IMR-90 (cell line): ENCODE measurements at regions not wholly inside any gene's neighbourhood (a gene's known extent, or its start where the extent isn't known, plus 50 kb on each side); places are given as distances from the start of the nearest gene placed in this dataset.

ENCODE experiments used
- ATAC-seq: fragments of 200-7000 bp; cut with Tn5 transposase; 2 replicates; pipeline ENCODE4 v1.9.1; 2020; ENCODE audit warnings: low read depth, mild to moderate bottlenecking, moderate library complexity
- BruUV-seq: library from RNA; stranded (reverse); fragments of 400-500 nt; replicated peaks from 2 replicates; lab custom pipeline; 2021; lab: Mats Ljungman, UMichigan
- CTCF ChIA-PET: fragments of 300-600 bp; formaldehyde crosslinking; extraction: SDS; loops from one replicate; lab custom pipeline; 2021; ENCODE audit warnings: antibody characterized with exemption; lab: Yijun Ruan, JAX
- POLR2A ChIA-PET: fragments of 300-600 bp; sonication (Branson Sonifier 250); formaldehyde crosslinking; loops from one replicate; lab custom pipeline; 2022; ENCODE audit warnings: antibody characterized with exemption; ENCODE audit not compliant: unreplicated experiment; lab: Charles Lee
- DNase-seq: peaks from one replicate; pipeline ENCODE4 v3.0.0; 2013
- H2AFZ ChIP-seq: replicated peaks from 2 replicates; pipeline ENCODE3; 2013; ENCODE audit warnings: low read length, mild to moderate bottlenecking; ENCODE audit not compliant: poor library complexity
- H2AK5ac ChIP-seq: 2 replicates; pipeline ENCODE4 v1.6.1; 2013; ENCODE audit warnings: low read depth, low read length, inconsistent platforms
- H2AK9ac ChIP-seq: replicated peaks from 2 replicates; pipeline ENCODE3; 2013; ENCODE audit warnings: mild to moderate bottlenecking, low read depth, low read length, moderate library complexity; ENCODE audit not compliant: poor library complexity
- H2BK120ac ChIP-seq: 2 replicates; pipeline ENCODE4 v1.6.1; 2013; ENCODE audit warnings: low read depth, low read length, inconsistent platforms
- H2BK15ac ChIP-seq: 3 replicates; pipeline ENCODE4 v1.6.1; 2013; ENCODE audit warnings: low read depth, low read length, inconsistent platforms
- H2BK20ac ChIP-seq: 2 replicates; pipeline ENCODE4 v1.6.1; 2013; ENCODE audit warnings: low read depth, mild to moderate bottlenecking, inconsistent platforms, low read length, moderate library complexity
- H2BK5ac ChIP-seq: 2 replicates; pipeline ENCODE4 v1.6.1; 2013; ENCODE audit warnings: mild to moderate bottlenecking, low read depth, low read length, inconsistent platforms; ENCODE audit not compliant: poor library complexity, severe bottlenecking
- H3K14ac ChIP-seq: replicated peaks from 2 replicates; pipeline ENCODE4 v1.6.1; 2013; ENCODE audit warnings: low read depth, low read length, inconsistent platforms
- H3K18ac ChIP-seq: 2 replicates; pipeline ENCODE4 v1.6.1; 2013; ENCODE audit warnings: low read depth, low read length, control low read depth
- H3K23ac ChIP-seq: 2 replicates; pipeline ENCODE4 v1.6.1; 2013; ENCODE audit warnings: low read depth, low read length, inconsistent platforms
- H3K27ac ChIP-seq: 2 replicates; pipeline ENCODE4 v1.5.1; 2013; ENCODE audit warnings: mild to moderate bottlenecking, control low read depth, low read length; ENCODE audit not compliant: insufficient read depth
- H3K27me3 ChIP-seq: 2 replicates; pipeline ENCODE4 v1.6.1; 2013; ENCODE audit warnings: low read length; ENCODE audit not compliant: control insufficient read depth, insufficient read depth
- H3K36me3 ChIP-seq: 2 replicates; pipeline ENCODE4 v1.6.1; 2013; ENCODE audit warnings: low read length, mixed read lengths; ENCODE audit not compliant: control insufficient read depth, insufficient read depth
- H3K4ac ChIP-seq: 2 replicates; pipeline ENCODE4 v1.6.1; 2013; ENCODE audit warnings: low read depth, low read length, inconsistent platforms
- H3K4me1 ChIP-seq: 2 replicates; pipeline ENCODE4 v1.6.1; 2013; ENCODE audit warnings: low read length, mixed read lengths; ENCODE audit not compliant: control insufficient read depth, insufficient read depth
- H3K4me2 ChIP-seq: 2 replicates; pipeline ENCODE4 v1.6.1; 2013; ENCODE audit warnings: low read depth, mild to moderate bottlenecking, control low read depth, low read length, moderate library complexity
- H3K4me3 ChIP-seq: 2 replicates; pipeline ENCODE4 v1.5.1; 2013; ENCODE audit warnings: low read depth, mild to moderate bottlenecking, control low read depth, low read length, moderate library complexity; ENCODE audit not compliant: insufficient read depth
- H3K56ac ChIP-seq: 2 replicates; pipeline ENCODE4 v1.6.1; 2013; ENCODE audit warnings: low read length, inconsistent platforms; ENCODE audit not compliant: insufficient read depth; ENCODE audit errors: extremely low read depth
- H3K79me1 ChIP-seq, 2 experiments: 2 replicates each; pipeline ENCODE4 v1.6.1; 2013; ENCODE audit warnings: low read length in 2 of 2, inconsistent platforms in 1 of 2, low read depth in 1 of 2
- H3K9ac ChIP-seq: 2 replicates; pipeline ENCODE4 v1.6.1; 2013; ENCODE audit warnings: low read depth, low read length, control low read depth
- H3K9me1 ChIP-seq: 2 replicates; pipeline ENCODE4 v1.6.1; 2013; ENCODE audit warnings: low read length, inconsistent platforms; ENCODE audit not compliant: insufficient read depth
- H3K9me3 ChIP-seq: 2 replicates; pipeline ENCODE4 v1.6.1; 2013; ENCODE audit warnings: low read length; ENCODE audit not compliant: control insufficient read depth, insufficient read depth
- H4K20me1 ChIP-seq: 2 replicates; pipeline ENCODE4 v1.6.1; 2013; ENCODE audit warnings: low read length, inconsistent platforms; ENCODE audit not compliant: insufficient read depth
- H4K5ac ChIP-seq: 2 replicates; pipeline ENCODE4 v1.6.1; 2013; ENCODE audit warnings: mild to moderate bottlenecking, low read depth, low read length, control low read depth
- H4K8ac ChIP-seq, 2 experiments: 2 replicates each; pipeline ENCODE4 v1.6.1; 2013; ENCODE audit warnings: low read depth in 2 of 2, low read length in 2 of 2, control low read depth in 1 of 2, inconsistent platforms in 1 of 2
- H4K91ac ChIP-seq: 2 replicates; pipeline ENCODE4 v1.6.1; 2013; ENCODE audit warnings: low read depth, low read length, inconsistent platforms; ENCODE audit not compliant: insufficient read depth
- BHLHE40 ChIP-seq: fragments of 150-350 bp; IDR thresholded peaks from 2 replicates; pipeline ENCODE4 v1.6.1; 2016; ENCODE audit warnings: mild to moderate bottlenecking, low read depth, low read length
- CEBPB ChIP-seq: IDR thresholded peaks from 2 replicates; pipeline ENCODE4 v1.6.1; 2012; ENCODE audit warnings: low read depth, low read length, improper control_type of control experiment
- CHD1 ChIP-seq: IDR thresholded peaks from 2 replicates; pipeline ENCODE4 v1.6.1; 2012; ENCODE audit warnings: low read depth, low read length, improper control_type of control experiment
- CTCF ChIP-seq: conservative IDR thresholded peaks from 2 replicates; pipeline ENCODE4 v1.5.1; 2012; ENCODE audit warnings: mild to moderate bottlenecking, low read depth, low read length, improper control_type of control experiment
- ELK1 ChIP-seq: fragments of 150-350 bp; IDR thresholded peaks from 2 replicates; pipeline ENCODE4 v1.6.1; 2016; ENCODE audit warnings: low read depth, mild to moderate bottlenecking, low read length, moderate library complexity, borderline replicate concordance
- FOS ChIP-seq: fragments of 150-350 bp; IDR thresholded peaks from 2 replicates; pipeline ENCODE4 v1.6.1; 2016; ENCODE audit warnings: low read depth, low read length
- MAFK ChIP-seq: IDR thresholded peaks from 2 replicates; pipeline ENCODE4 v1.6.1; 2012; ENCODE audit warnings: low read depth, low read length, improper control_type of control experiment
- MAZ ChIP-seq: IDR thresholded peaks from 2 replicates; pipeline ENCODE4 v1.6.1; 2012; ENCODE audit warnings: low read depth, mild to moderate bottlenecking, low read length, improper control_type of control experiment, moderate library complexity, borderline replicate concordance
- MXI1 ChIP-seq: IDR thresholded peaks from 2 replicates; pipeline ENCODE4 v1.6.1; 2012; ENCODE audit warnings: low read depth, mild to moderate bottlenecking, low read length, moderate library complexity, borderline replicate concordance
- NFE2L2 ChIP-seq: fragments of 150-350 bp; IDR thresholded peaks from 2 replicates; pipeline ENCODE4 v1.6.1; 2016; ENCODE audit warnings: low read depth, mild to moderate bottlenecking, low read length
- POLR2A ChIP-seq: IDR thresholded peaks from 2 replicates; pipeline ENCODE4 v1.6.1; 2012; ENCODE audit warnings: mild to moderate bottlenecking, low read depth, low read length
- RAD21 ChIP-seq: IDR thresholded peaks from 2 replicates; pipeline ENCODE4 v1.6.1; 2012; ENCODE audit warnings: low read length, improper control_type of control experiment
- RCOR1 ChIP-seq: IDR thresholded peaks from 2 replicates; pipeline ENCODE4 v1.6.1; 2012; ENCODE audit warnings: mild to moderate bottlenecking, low read length, improper control_type of control experiment; ENCODE audit not compliant: insufficient replicate concordance
- RFX5 ChIP-seq: IDR thresholded peaks from 2 replicates; pipeline ENCODE4 v1.8.0; 2012; ENCODE audit warnings: low read depth, mild to moderate bottlenecking, low read length, moderate library complexity
- SMC3 ChIP-seq: fragments of 150-350 bp; IDR thresholded peaks from 2 replicates; pipeline ENCODE4 v1.6.1; 2016; ENCODE audit warnings: low read depth, mild to moderate bottlenecking, antibody characterized with exemption, low read length, moderate library complexity
- USF2 ChIP-seq: fragments of 150-350 bp; IDR thresholded peaks from 2 replicates; pipeline ENCODE4 v1.6.1; 2017; ENCODE audit warnings: mild to moderate bottlenecking, antibody characterized with exemption, low read length, low read depth
- WGBS, 2 experiments: methylation state at CpG; one replicate each; pipeline versions ENCODE4 v1.1.5 to v1.1.7; 2013; ENCODE audit warnings: missing lambda C conversion rate in 2 of 2; ENCODE audit not compliant: insufficient read length in 1 of 2; ENCODE audit errors: extremely low coverage in 2 of 2; 5-methylcytosine and 5-hydroxymethylcytosine counted together
- dilution Hi-C: fragments of 300-500 bp; cut with HindIII; formaldehyde crosslinking; loops from one replicate; pipeline ENCODE4 v1.14.3; 2018; ENCODE audit warnings: low sequenced_read_pairs; ENCODE audit not compliant: unreplicated experiment
- in situ Hi-C: fragments of 300-500 bp; cut with MboI; formaldehyde crosslinking; loops from 3 replicates; pipeline ENCODE4 v1.14.3; 2019; ENCODE audit warnings: low sequenced_read_pairs, inconsistent platforms, mixed read lengths
- intact Hi-C: fragments of 100-400 bp; cut with micrococcal nuclease; formaldehyde crosslinking; loops from 2 replicates; pipeline ENCODE4 v1.10.0; 2022

DNA sequence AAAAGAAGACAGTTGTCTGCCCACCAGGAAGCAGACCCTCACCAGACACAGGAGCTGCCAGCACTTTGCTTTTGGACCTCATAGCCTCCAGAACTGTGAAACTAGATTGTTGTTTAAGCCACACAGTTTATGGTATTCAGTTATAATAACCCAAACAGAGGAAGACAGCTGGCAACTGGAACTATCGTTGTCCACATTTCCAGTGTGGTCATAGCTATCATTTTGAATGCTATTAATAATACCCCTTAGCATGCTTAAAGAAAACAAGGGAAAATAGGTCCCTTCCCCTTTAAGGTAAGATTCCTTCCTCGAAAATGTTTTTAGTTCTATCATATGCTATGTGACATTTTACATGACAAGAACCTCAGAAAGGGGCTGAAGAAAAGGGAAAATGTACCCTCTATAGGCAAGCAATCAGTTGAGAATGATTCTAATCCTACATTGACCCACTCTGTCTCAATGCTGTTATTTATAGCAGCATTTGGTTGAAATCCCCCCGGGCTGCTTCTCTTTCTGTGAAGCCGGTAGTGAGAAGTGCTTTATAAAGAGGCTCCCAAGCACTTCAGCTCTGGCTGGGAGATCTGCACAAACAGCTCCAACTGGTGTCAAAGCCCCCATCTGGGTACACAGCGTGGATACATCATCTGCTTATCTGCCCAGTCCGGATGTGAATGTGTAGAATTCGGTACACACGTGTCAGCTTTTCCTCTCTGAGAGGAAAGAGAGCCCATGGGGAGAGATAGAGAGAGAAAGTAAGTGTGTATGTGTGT, 221.2 kb upstream of the FLRT2 start:
- no peaks in the 10 kb centered on the region for H3K4me1 ChIP-seq
- no peak overlapping the region for H3K56ac ChIP-seq
- ChIA-PET POLR2A (no interaction called here), CTCF (no interaction called here)
- no peak overlapping the region for H4K91ac ChIP-seq
- no peak overlapping the region for H2AK9ac ChIP-seq
- H4K20me1 ChIP-seq: no peaks in the 10 kb centered on the region
- H3K4me2 ChIP-seq: no peak overlapping the region
- no peak overlapping the region for H3K14ac ChIP-seq
- no peak overlapping the region for H3K4me3 ChIP-seq
- H3K9me3 ChIP-seq: no peaks in the 10 kb centered on the region
- H2BK120ac ChIP-seq: no peak overlapping the region
- no peak overlapping the region for H3K23ac ChIP-seq
- H4K8ac ChIP-seq: no peak overlapping the region
- H4K5ac ChIP-seq: no peak overlapping the region
- no peak overlapping the region for H2AFZ ChIP-seq
- BruUV-seq: no TSS peak
- H3K27me3 ChIP-seq: no peaks in the 10 kb centered on the region
- no peaks in the 10 kb centered on the region for H3K9me1 ChIP-seq
- no peak for DNase-seq
- H2BK20ac ChIP-seq: no peak overlapping the region
- intact Hi-C loops: no loop called here
- dilution Hi-C loops: no loop called here
- H2AK5ac ChIP-seq: no peak overlapping the region
- WGBS, 2 experiments: no CpG with 5 or more reads among the region's 8 CpGs
- H3K9ac ChIP-seq: no peak overlapping the region
- no peak overlapping the region for H3K4ac ChIP-seq
- no peaks in the 10 kb centered on the region for H3K79me1 ChIP-seq
- 0 out of 2 replicates have a peak overlapping the region, but pooled peaks have one; percentile 8 for H3K18ac ChIP-seq
- ATAC-seq: no peak
- H3K36me3 ChIP-seq: no peaks in the 10 kb centered on the region
- H2BK5ac ChIP-seq: no peak overlapping the region
- in situ Hi-C loops: no loop called here
- no peak overlapping the region for H3K27ac ChIP-seq
- H2BK15ac ChIP-seq: no peak overlapping the region
- TF ChIP-seq MAZ (no peak), RAD21 (no peak), BHLHE40 (no peak), CEBPB (no peak), RCOR1 (no peak), CHD1 (no peak), CTCF (no peak), FOS (no peak), MAFK (no peak), SMC3 (no peak), ELK1 (no peak), NFE2L2 (no peak), RFX5 (no peak), POLR2A (no peak), USF2 (no peak), MXI1 (no peak)
